ENCODE measurements at regions not wholly inside any gene's neighbourhood (a gene's known extent, or its start where the extent isn't known, plus 50 kb on each side); places are given as distances from the start of the nearest gene placed in this dataset.

DNA sequence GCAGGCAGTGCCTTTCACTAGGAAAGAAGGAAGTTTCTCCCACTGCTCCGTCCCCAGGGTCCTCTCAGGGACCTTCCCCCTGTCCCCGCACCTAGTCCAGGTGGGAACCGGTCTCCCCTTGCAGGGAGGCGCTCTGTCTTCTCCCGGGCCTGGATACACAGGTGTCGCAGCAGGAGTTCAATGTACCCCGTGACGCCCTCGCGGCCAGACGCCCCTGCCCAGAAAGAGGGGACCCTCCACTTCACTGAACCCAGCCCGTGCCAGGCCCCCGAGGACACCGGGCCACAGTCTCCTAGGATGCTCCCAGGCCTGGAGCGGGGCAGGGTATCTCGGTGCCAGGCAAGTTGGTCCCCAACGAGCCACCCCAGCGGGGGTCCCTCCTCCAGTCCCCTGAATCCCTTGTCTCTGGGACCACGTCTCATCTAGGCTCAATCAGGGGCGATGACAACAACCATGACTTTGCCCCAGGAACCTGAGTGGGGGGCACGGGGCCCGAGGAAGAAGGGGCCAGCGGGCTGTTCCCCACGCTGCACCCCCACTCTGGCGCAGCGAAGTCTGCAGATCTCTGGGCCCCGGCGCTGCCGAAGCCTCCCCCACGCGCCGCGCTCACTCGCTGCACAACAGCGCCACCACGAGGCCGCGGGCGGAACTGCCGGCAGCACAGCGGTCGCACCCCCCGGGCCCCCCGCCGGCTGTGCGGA lies 103.0 kb downstream of the EDN3 start:
- no peak overlapping the region for H3K4me3 ChIP-seq (ENCODE audit: extremely low read depth, insufficient read depth, low read length, poor library complexity, severe bottlenecking)
- H3K9me3 ChIP-seq (ENCODE audit: control insufficient read depth, low read length): no peaks in the 10 kb centered on the region
- WGBS, 2 experiments (ENCODE audit: insufficient coverage in 2 of 2): 25 to 28% methylated on average over 22 to 45 of the region's 46 CpGs
- peaks cover 8% of the 10 kb centered on the region for H3K4me1 ChIP-seq (ENCODE audit: control insufficient read depth, insufficient read depth, low read length, poor library complexity, severe bottlenecking)
- no peaks in the 10 kb centered on the region for H3K36me3 ChIP-seq (ENCODE audit: control insufficient read depth, insufficient read depth, low read length)
- H3K27ac ChIP-seq (ENCODE audit: low read depth, low read length, severe bottlenecking): no peak overlapping the region

DNA sequence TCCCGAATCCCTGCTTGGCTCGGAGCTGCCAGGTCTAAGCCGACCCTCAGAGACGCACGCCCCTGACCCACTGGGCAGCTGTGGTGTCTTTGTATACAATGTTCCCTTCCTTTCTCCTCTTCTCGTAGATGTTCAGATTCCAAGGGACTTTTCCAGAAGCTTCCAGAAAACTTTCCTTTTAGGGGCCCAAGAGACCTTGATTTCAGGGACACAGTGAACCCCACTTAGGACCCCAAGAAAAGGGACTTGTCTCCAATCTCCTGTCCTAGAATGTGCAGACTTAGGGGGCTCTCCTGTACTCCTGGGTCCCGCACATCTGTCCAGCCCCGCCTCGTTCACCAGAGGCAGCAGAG lies 103.5 kb downstream of the EDN3 start:
- no peaks in the 10 kb centered on the region for H3K36me3 ChIP-seq (ENCODE audit: control insufficient read depth, insufficient read depth, low read length)
- peaks cover 3% of the 10 kb centered on the region for H3K4me1 ChIP-seq (ENCODE audit: control insufficient read depth, insufficient read depth, low read length, poor library complexity, severe bottlenecking)
- no peak overlapping the region for H3K27ac ChIP-seq (ENCODE audit: low read depth, low read length, severe bottlenecking)
- no peak overlapping the region for H3K4me3 ChIP-seq (ENCODE audit: extremely low read depth, insufficient read depth, low read length, poor library complexity, severe bottlenecking)
- WGBS, 2 experiments (ENCODE audit: insufficient coverage in 2 of 2): 35 to 36% methylated on average over 8 to 9 of the region's 9 CpGs
- H3K9me3 ChIP-seq (ENCODE audit: control insufficient read depth, low read length): no peaks in the 10 kb centered on the region

DNA sequence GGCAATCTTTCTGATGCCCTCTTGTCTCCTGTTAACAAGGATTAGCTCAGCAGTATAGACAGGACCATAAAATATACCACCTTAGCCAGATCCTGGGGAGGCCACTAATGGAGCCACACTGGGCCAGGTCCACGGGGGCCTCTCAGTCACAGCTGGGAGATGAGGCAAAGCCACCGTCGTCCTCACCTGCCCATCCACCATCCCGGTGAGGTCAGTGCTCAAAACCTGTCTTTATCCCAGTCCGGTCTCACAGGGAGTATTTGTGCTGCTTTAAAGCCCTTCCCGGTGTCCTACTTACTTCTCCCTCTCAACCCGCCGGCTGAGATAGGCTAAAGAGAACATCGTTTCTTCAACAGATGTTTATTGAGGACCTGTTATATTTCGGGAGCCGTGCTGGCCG lies 104.3 kb downstream of the EDN3 start:
- Histone ChIP-seq H3K4me1 (ENCODE audit: control insufficient read depth, insufficient read depth, low read length, poor library complexity, severe bottlenecking) (peaks cover 3% of the 10 kb centered on the region), H3K27ac (ENCODE audit: low read depth, low read length, severe bottlenecking) (no peak overlapping the region), H3K4me3 (ENCODE audit: extremely low read depth, insufficient read depth, low read length, poor library complexity, severe bottlenecking) (no peak overlapping the region), H3K36me3 (ENCODE audit: control insufficient read depth, insufficient read depth, low read length) (no peaks in the 10 kb centered on the region), H3K9me3 (ENCODE audit: control insufficient read depth, low read length) (no peaks in the 10 kb centered on the region)
- 54 to 74% methylated on average over 10 to 12 of the region's 12 CpGs for WGBS, 2 experiments (ENCODE audit: insufficient coverage in 2 of 2)

DNA sequence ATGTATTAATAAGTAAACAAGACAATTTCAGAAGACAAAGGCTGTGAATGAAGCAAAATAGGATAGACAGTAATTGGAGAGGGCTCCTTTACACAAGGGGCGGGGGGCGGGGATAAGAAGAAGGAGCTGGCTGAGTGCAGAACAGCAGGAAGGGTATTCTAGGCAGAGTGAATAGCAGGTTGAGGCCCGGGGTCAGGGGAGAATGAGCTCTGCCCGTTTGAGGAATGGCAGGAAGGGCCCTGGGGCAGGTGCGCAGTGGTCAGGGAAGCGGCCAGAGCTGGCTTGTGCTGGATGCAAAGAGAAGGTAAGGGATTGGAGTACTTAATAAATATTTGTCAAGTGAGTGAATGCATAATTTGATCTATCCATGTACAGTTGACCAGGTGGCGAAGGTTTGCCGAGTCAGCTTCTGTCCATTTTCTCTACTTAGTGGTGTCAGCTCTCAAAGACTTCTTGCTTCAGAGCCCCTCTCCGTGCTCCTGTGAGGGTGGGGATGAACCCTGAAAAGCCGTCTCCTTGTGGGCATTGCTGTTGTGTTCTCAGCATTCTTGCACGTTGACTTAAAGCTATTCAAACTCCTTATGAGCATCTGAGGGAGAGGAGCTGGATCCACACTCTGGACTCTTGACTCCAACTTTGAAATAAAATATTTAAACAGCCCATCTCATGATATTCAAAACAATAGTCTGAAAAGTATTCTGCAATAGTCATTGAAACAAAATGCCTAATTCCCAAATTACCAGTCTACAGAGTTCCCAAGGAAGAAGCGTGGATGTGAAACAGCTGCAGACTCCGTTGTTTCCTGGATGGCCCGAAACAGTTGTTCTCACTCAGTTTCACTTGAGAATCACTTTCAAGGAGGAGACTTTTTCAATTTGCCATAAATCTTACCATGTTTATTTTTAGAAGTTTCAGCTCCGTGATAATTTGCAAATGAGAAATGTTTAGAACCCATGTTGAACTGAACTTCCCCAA lies 105.1 kb downstream of the EDN3 start:
- no peaks in the 10 kb centered on the region for H3K9me3 ChIP-seq (ENCODE audit: control insufficient read depth, low read length)
- no peak overlapping the region for H3K27ac ChIP-seq (ENCODE audit: low read depth, low read length, severe bottlenecking)
- 68 to 72% methylated on average over 11 to 14 of the region's 15 CpGs for WGBS, 2 experiments (ENCODE audit: insufficient coverage in 2 of 2)
- no peak overlapping the region for H3K4me3 ChIP-seq (ENCODE audit: extremely low read depth, insufficient read depth, low read length, poor library complexity, severe bottlenecking)
- H3K4me1 ChIP-seq (ENCODE audit: control insufficient read depth, insufficient read depth, low read length, poor library complexity, severe bottlenecking): peaks cover 3% of the 10 kb centered on the region
- no peaks in the 10 kb centered on the region for H3K36me3 ChIP-seq (ENCODE audit: control insufficient read depth, insufficient read depth, low read length)

DNA sequence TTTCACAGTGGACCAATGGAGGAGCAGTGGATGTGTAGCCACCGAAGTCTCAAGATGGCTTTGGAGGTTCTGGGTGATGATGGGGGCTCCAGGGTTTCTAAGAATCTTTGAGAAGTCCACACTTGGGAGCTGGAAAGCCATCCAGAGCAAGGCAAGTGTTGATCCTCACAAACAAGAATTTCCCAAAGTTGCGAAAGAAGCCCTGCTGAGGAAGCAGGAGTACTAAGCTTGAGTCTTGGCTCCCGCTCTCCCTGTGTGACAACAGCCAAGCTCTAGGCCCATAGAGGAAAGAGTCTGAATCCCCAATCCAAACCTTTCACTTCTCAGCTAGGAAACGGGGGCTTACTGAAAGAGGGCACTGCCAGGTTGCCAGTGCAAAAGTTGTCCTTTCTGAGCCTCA lies 106.0 kb downstream of the EDN3 start:
- 86 to 90% methylated on average over 4 of the region's 4 CpGs for WGBS, 2 experiments (ENCODE audit: insufficient coverage in 2 of 2)

DNA sequence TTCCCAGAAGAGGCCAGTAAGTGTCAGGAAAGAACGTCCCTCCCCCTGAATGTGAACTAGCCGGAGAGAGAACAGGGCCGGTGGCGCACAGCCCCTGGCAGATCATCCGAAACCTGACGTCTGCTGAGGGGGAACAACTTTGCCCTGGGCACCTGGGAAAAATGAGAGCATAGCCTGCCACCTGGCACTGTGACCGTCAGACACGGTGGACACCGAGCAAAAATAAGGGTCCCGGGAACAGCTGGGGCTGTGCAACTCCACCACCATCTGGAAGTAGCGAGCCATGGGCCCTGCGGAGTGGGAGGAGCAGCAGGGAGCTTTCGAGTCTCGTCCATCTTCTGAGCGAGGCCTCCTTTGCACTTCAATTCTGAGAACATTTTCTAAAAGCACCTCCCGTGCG lies 110.8 kb downstream of the EDN3 start:
- Histone ChIP-seq H3K27ac (ENCODE audit: low read depth, low read length, severe bottlenecking) (no peak overlapping the region), H3K4me1 (ENCODE audit: control insufficient read depth, insufficient read depth, low read length, poor library complexity, severe bottlenecking) (no peaks in the 10 kb centered on the region), H3K4me3 (ENCODE audit: extremely low read depth, insufficient read depth, low read length, poor library complexity, severe bottlenecking) (no peak overlapping the region), H3K9me3 (ENCODE audit: control insufficient read depth, low read length) (no peaks in the 10 kb centered on the region), H3K36me3 (ENCODE audit: control insufficient read depth, insufficient read depth, low read length) (no peaks in the 10 kb centered on the region)
- WGBS, 2 experiments (ENCODE audit: insufficient coverage in 2 of 2): 81 to 88% methylated on average over 17 of the region's 17 CpGs

More for the DNA sequence above, 106.0 kb downstream of the EDN3 start:
- H3K27ac ChIP-seq (ENCODE audit: low read depth, low read length, severe bottlenecking): no peak overlapping the region
- H3K4me1 ChIP-seq (ENCODE audit: control insufficient read depth, insufficient read depth, low read length, poor library complexity, severe bottlenecking): peaks cover 3% of the 10 kb centered on the region
- no peaks in the 10 kb centered on the region for H3K36me3 ChIP-seq (ENCODE audit: control insufficient read depth, insufficient read depth, low read length)
- no peaks in the 10 kb centered on the region for H3K9me3 ChIP-seq (ENCODE audit: control insufficient read depth, low read length)
- H3K4me3 ChIP-seq (ENCODE audit: extremely low read depth, insufficient read depth, low read length, poor library complexity, severe bottlenecking): no peak overlapping the region

DNA sequence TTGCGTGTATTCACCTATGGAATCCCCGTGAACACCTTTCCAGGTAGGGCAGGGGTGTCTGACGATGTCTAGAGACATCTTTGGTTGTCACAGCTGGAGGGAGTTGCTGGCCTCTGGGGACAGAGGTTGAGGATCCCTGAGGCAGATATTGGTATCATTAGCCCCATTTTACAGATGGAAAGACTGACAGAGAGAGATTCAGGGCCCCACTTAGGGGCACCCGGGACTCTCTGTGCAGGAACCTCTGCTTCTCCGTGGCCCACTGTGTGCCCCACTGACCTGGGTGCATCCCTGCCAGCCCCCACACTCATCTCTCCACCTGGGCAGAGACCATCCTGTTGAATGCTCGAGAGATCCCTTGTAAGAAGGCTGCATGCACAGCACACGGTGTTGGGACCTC lies 111.2 kb downstream of the EDN3 start:
- H3K27ac ChIP-seq (ENCODE audit: low read depth, low read length, severe bottlenecking): no peak overlapping the region
- H3K9me3 ChIP-seq (ENCODE audit: control insufficient read depth, low read length): no peaks in the 10 kb centered on the region
- H3K4me3 ChIP-seq (ENCODE audit: extremely low read depth, insufficient read depth, low read length, poor library complexity, severe bottlenecking): no peak overlapping the region
- no peaks in the 10 kb centered on the region for H3K4me1 ChIP-seq (ENCODE audit: control insufficient read depth, insufficient read depth, low read length, poor library complexity, severe bottlenecking)
- 87 to 95% methylated on average over 6 to 7 of the region's 7 CpGs for WGBS, 2 experiments (ENCODE audit: insufficient coverage in 2 of 2)
- no peaks in the 10 kb centered on the region for H3K36me3 ChIP-seq (ENCODE audit: control insufficient read depth, insufficient read depth, low read length)

DNA sequence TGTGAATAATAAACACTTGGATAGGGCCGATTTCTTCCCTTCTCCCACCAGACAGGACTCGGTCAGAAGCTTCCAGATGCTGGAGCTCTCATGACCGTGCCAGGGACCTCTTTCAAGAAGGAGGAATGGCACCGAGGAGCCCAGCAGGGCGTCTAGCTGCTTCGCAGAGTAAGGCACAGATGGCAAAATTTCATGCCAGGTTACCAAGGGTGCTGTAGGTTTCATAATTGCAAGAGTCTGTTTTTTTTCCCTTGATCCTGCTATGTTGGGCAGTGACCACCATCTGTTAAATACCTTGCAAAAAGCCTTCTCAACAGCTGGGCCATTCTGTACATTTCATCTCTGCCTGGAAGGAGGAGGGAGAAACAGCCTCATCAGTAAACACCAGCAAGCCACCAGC lies 111.8 kb downstream of the EDN3 start:
- H3K9me3 ChIP-seq (ENCODE audit: control insufficient read depth, low read length): no peaks in the 10 kb centered on the region
- 89 to 94% methylated on average over 5 to 6 of the region's 6 CpGs for WGBS, 2 experiments (ENCODE audit: insufficient coverage in 2 of 2)
- no peaks in the 10 kb centered on the region for H3K36me3 ChIP-seq (ENCODE audit: control insufficient read depth, insufficient read depth, low read length)
- H3K4me1 ChIP-seq (ENCODE audit: control insufficient read depth, insufficient read depth, low read length, poor library complexity, severe bottlenecking): no peaks in the 10 kb centered on the region
- no peak overlapping the region for H3K4me3 ChIP-seq (ENCODE audit: extremely low read depth, insufficient read depth, low read length, poor library complexity, severe bottlenecking)
- no peak overlapping the region for H3K27ac ChIP-seq (ENCODE audit: low read depth, low read length, severe bottlenecking)

DNA sequence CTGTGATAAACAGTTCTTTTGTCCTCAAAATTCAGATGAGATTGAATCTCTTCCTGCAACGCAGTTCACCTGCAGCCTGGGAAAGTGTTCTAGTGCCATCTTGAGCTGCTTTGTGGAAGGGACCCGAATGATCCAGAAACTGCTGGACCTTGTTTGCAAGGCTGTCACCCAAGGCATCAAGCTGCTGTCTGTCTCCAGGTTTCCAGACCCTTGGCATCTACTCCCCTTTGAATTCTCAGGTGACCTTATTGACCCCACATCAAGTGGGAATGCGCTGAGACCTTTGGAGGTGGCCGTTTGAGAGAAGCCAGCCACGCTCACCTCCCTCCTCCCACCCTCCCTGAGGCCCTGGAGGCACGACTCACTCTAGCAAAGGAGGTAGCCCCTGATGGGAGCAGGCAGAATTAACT lies 112.5 kb downstream of the EDN3 start:
- no peak overlapping the region for H3K4me3 ChIP-seq (ENCODE audit: extremely low read depth, insufficient read depth, low read length, poor library complexity, severe bottlenecking)
- 40 to 71% methylated on average over 4 to 5 of the region's 6 CpGs for WGBS, 2 experiments (ENCODE audit: insufficient coverage in 2 of 2)
- peak overlapping the region; percentile 62 for H3K27ac ChIP-seq (ENCODE audit: low read depth, low read length, severe bottlenecking)
- H3K4me1 ChIP-seq (ENCODE audit: control insufficient read depth, insufficient read depth, low read length, poor library complexity, severe bottlenecking): no peaks in the 10 kb centered on the region
- H3K36me3 ChIP-seq (ENCODE audit: control insufficient read depth, insufficient read depth, low read length): no peaks in the 10 kb centered on the region
- no peaks in the 10 kb centered on the region for H3K9me3 ChIP-seq (ENCODE audit: control insufficient read depth, low read length)

DNA sequence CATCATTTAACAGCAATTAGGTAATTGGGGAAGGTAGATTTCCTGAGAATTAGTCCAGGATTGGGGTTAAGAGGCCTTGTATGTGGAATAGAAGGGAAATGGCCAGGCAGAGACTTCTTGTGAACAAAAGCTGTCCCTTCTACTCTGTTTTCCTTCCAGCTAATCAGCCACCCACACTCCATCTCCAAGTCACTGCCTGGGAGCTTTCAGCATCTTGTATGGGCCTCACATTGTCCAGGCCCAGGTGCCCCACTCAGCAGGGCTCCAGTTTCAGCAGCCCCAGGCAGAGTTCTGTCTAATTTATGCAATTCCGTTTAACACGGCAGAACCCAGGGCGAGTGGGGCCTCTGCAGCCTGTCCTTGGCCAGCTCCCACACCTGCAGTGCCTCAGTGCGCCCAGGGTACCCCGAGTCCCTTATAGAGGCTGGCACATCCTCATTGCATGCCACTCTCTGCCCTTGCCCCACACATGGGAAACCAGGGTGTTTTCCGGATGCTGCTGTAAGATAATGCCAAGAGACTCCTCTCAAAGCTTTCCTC lies 113.0 kb downstream of the EDN3 start:
- H3K9me3 ChIP-seq (ENCODE audit: control insufficient read depth, low read length): no peaks in the 10 kb centered on the region
- H3K4me1 ChIP-seq (ENCODE audit: control insufficient read depth, insufficient read depth, low read length, poor library complexity, severe bottlenecking): no peaks in the 10 kb centered on the region
- 73 to 92% methylated on average over 4 to 5 of the region's 6 CpGs for WGBS, 2 experiments (ENCODE audit: insufficient coverage in 2 of 2)
- peak overlapping the region; percentile 62 for H3K27ac ChIP-seq (ENCODE audit: low read depth, low read length, severe bottlenecking)
- H3K36me3 ChIP-seq (ENCODE audit: control insufficient read depth, insufficient read depth, low read length): no peaks in the 10 kb centered on the region
- H3K4me3 ChIP-seq (ENCODE audit: extremely low read depth, insufficient read depth, low read length, poor library complexity, severe bottlenecking): no peak overlapping the region

All from mesodermal cell (in vitro differentiated cells).